Keratinocyte (primary cell): ENCODE measurements at regions not wholly inside any gene's neighbourhood (a gene's known extent, or its start where the extent isn't known, plus 50 kb on each side); places are given as distances from the start of the nearest gene placed in this dataset.

Experiments
- DNase-seq: peaks from one replicate; pipeline ENCODE4 v3.0.0-alpha.2; 2011; ENCODE audit warnings: low read depth, missing footprints, low spot score
- FAIRE-seq: peaks from 2 replicates; lab custom pipeline; 2011; peaks lifted over from hg19 to GRCh38; lab: Jason Lieb, UNC
- H2AFZ ChIP-seq: 2 replicates; pipeline ENCODE4 v1.6.0; 2012; ENCODE audit warnings: low read length, control low read depth, inconsistent platforms; ENCODE audit not compliant: control insufficient read depth
- H3K27ac ChIP-seq: 2 replicates; pipeline ENCODE4 v1.5.1; 2011; ENCODE audit warnings: low read length; ENCODE audit not compliant: control insufficient read depth, insufficient read depth
- H3K27me3 ChIP-seq: 3 replicates; pipeline ENCODE4 v1.6.0; 2011; ENCODE audit warnings: low read length; ENCODE audit not compliant: control insufficient read depth, insufficient read depth; ENCODE audit errors: extremely low read depth
- H3K36me3 ChIP-seq, 2 experiments: 2 replicates in 1 of 2; 3 replicates in 1 of 2; pipeline ENCODE4 v1.5.1; 2011; ENCODE audit warnings: low read length in 2 of 2, mild to moderate bottlenecking in 1 of 2; ENCODE audit not compliant: control insufficient read depth in 2 of 2, insufficient read depth in 2 of 2; ENCODE audit errors: extremely low read depth in 1 of 2
- H3K4me1 ChIP-seq: 3 replicates; pipeline ENCODE4 v1.5.1; 2011; ENCODE audit warnings: low read length; ENCODE audit not compliant: control insufficient read depth, insufficient read depth; ENCODE audit errors: extremely low read depth
- H3K4me2 ChIP-seq: 3 replicates; pipeline ENCODE4 v1.6.0; 2011; ENCODE audit warnings: low read depth, low read length; ENCODE audit not compliant: control insufficient read depth, insufficient read depth; ENCODE audit errors: extremely low read depth
- H3K4me3 ChIP-seq, 3 experiments: fragments of 200-600 bp in 1 of 3; sonication (generic) in 1 of 3; 2 replicates in 2 of 3; 3 replicates in 1 of 3; pipeline ENCODE4 v1.5.1; 2011 to 2016; ENCODE audit warnings: low read length in 3 of 3, mild to moderate bottlenecking in 3 of 3, control low read depth in 2 of 3, inconsistent platforms in 1 of 3, low read depth in 1 of 3, mixed read lengths in 1 of 3, mixed run types in 1 of 3, moderate library complexity in 1 of 3; ENCODE audit not compliant: control insufficient read depth in 2 of 3, insufficient read depth in 2 of 3; ENCODE audit errors: extremely low read depth in 1 of 3
- H3K79me2 ChIP-seq: 2 replicates; pipeline ENCODE4 v1.6.0; 2012; ENCODE audit warnings: low read length; ENCODE audit not compliant: control insufficient read depth, insufficient read depth
- H3K9ac ChIP-seq: 3 replicates; pipeline ENCODE4 v1.6.0; 2011; ENCODE audit warnings: low read length; ENCODE audit not compliant: control insufficient read depth, insufficient read depth; ENCODE audit errors: extremely low read depth
- H3K9me1 ChIP-seq: 3 replicates; pipeline ENCODE4 v1.6.0; 2011; ENCODE audit warnings: low read length; ENCODE audit not compliant: control insufficient read depth, insufficient read depth; ENCODE audit errors: extremely low read depth
- H3K9me3 ChIP-seq: 2 replicates; pipeline ENCODE4 v1.5.1; 2012; ENCODE audit warnings: low read depth, low read length; ENCODE audit not compliant: control insufficient read depth
- H4K20me1 ChIP-seq: 3 replicates; pipeline ENCODE4 v1.6.0; 2011; ENCODE audit warnings: low read length; ENCODE audit not compliant: control insufficient read depth, insufficient read depth; ENCODE audit errors: extremely low read depth
- CTCF ChIP-seq, 3 experiments: IDR thresholded peaks in 1 of 3; conservative IDR thresholded peaks in 1 of 3; optimal IDR thresholded peaks in 1 of 3; 2 replicates in 2 of 3; 3 replicates in 1 of 3; pipeline versions ENCODE3 to v1.5.1; 2011; ENCODE audit warnings: low read length in 3 of 3, mild to moderate bottlenecking in 3 of 3, moderate library complexity in 2 of 3, control low read depth in 1 of 3, inconsistent platforms in 1 of 3; ENCODE audit not compliant: insufficient read depth in 2 of 3; ENCODE audit errors: extremely low read depth in 1 of 3
- EZH2 ChIP-seq: IDR thresholded peaks from one replicate; pipeline ENCODE4 v1.6.1; 2012; ENCODE audit warnings: inconsistent platforms, mild to moderate bottlenecking, low read length, moderate library complexity
- dilution Hi-C: fragments of 300-500 bp; cut with MboI; formaldehyde crosslinking; loops from one replicate; pipeline ENCODE4 v1.7.0; 2020; ENCODE audit warnings: low sequenced_read_pairs; ENCODE audit not compliant: extremely low pct_ligation_motif_present

DNA sequence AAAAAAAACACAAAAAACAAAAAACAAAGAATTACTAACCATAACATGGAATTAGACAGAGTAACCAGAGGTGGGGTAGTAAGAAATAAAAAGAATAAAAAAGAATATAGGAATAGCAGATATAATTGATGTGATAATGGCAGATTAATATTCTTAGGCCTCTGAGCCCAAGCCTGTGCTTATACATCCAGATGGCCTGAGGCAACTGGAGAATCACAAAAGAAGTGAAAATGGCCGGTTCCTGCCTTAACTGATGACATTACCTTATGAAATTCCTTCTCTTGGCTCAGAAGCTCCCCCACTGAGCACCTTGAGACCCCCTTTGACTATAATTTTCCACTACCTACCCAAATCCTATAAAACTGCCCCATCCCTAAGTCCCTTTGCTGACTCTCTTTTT is 95.1 kb upstream of the MSH6 start:
- Histone ChIP-seq H3K4me2 (no peak overlapping the region), H3K27me3 (peaks cover 3% of the 10 kb centered on the region), H3K9ac (no peak overlapping the region), H2AFZ (no peak overlapping the region), H3K9me1 (no peaks in the 10 kb centered on the region), H3K4me1 (no peaks in the 10 kb centered on the region), H3K36me3 (no peaks in the 10 kb centered on the region), H3K4me3 (no peak overlapping the region), H3K27ac (no peak overlapping the region), H4K20me1 (no peaks in the 10 kb centered on the region), H3K9me3 (no peaks in the 10 kb centered on the region), H3K79me2 (no peaks in the 10 kb centered on the region)
- dilution Hi-C loops, result no loop called here
- DNase-seq, result no peak
- TF ChIP-seq EZH2, result no peak
- no peak for FAIRE-seq

DNA sequence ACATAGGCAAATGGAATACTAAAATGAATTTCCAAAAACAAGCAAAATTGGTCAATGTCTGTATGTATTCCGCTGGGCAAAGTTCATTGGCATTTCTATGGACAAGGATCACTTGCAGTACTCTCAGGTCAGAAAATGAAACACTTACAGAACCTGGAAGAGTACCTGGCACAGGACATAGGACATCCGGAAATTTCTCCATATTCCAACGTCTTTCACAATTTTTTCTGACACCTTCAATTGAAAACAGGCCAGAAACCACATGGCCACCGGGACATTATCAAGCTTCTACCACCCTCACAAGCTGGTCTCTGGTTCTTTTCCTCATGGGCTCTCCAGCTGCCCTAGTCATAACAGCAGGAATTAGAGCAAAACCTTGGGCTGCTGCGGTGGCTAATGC is 96.9 kb upstream of the MSH6 start:
- no peaks in the 10 kb centered on the region for H3K9me1 ChIP-seq
- H3K27me3 ChIP-seq, result peaks cover 3% of the 10 kb centered on the region
- no peak overlapping the region for H3K27ac ChIP-seq
- H3K4me3 ChIP-seq, result no peak overlapping the region
- H3K79me2 ChIP-seq, result no peaks in the 10 kb centered on the region
- H4K20me1 ChIP-seq, result no peaks in the 10 kb centered on the region
- no peaks in the 10 kb centered on the region for H3K9me3 ChIP-seq
- no peak overlapping the region for H3K9ac ChIP-seq
- TF ChIP-seq EZH2 (no peak), CTCF (optimal IDR thresholded peaks at IDR 0.05 in 1 of 3, IDR thresholded peaks at IDR 0.05 in 1 of 3, conservative IDR thresholded peaks at IDR 0.05 in 1 of 3; ENCODE audit: extremely low read depth in 1 of 3, insufficient read depth in 2 of 3, low read length in 3 of 3) (no peak)
- H3K4me2 ChIP-seq, result no peak overlapping the region
- no peaks in the 10 kb centered on the region for H3K4me1 ChIP-seq
- no peak overlapping the region for H2AFZ ChIP-seq
- no peak for DNase-seq
- no peaks in the 10 kb centered on the region for H3K36me3 ChIP-seq
- FAIRE-seq, result no peak
- dilution Hi-C loops, result no loop called here

- Histone ChIP-seq H3K27me3 (peaks cover 3% of the 10 kb centered on the region), H2AFZ (no peak overlapping the region), H3K9ac (no peak overlapping the region), H3K36me3 (no peaks in the 10 kb centered on the region), H3K4me3 (no peak overlapping the region), H3K9me1 (no peaks in the 10 kb centered on the region), H3K27ac (no peak overlapping the region), H4K20me1 (no peaks in the 10 kb centered on the region), H3K9me3 (no peaks in the 10 kb centered on the region), H3K79me2 (no peaks in the 10 kb centered on the region), H3K4me1 (no peaks in the 10 kb centered on the region), H3K4me2 (no peak overlapping the region)
- DNase-seq (no peak), FAIRE-seq (no peak)
- TF ChIP-seq EZH2 (no peak), CTCF (optimal IDR thresholded peaks at IDR 0.05 in 1 of 3, IDR thresholded peaks at IDR 0.05 in 1 of 3, conservative IDR thresholded peaks at IDR 0.05 in 1 of 3; ENCODE audit: extremely low read depth in 1 of 3, insufficient read depth in 2 of 3, low read length in 3 of 3) (no peak)
- dilution Hi-C loops, result no loop called here
These were observed 100.7 kb upstream of the MSH6 start for GRCh38 chr2:47682216-47682749.
